ENCODE measurements at regions not wholly inside any gene's neighbourhood (a gene's known extent, or its start where the extent isn't known, plus 50 kb on each side); places are given as distances from the start of the nearest gene placed in this dataset.

- Histone ChIP-seq H2BK12ac (ENCODE audit: low read depth, low read length) (no peak overlapping the region), H3K56ac (replicated peaks; ENCODE audit: insufficient read length, low read depth, low read length) (no peak overlapping the region), H2BK15ac (ENCODE audit: low read length) (no peak overlapping the region), H3K27ac (ENCODE audit: low read depth, low read length) (no peak overlapping the region), H4K8ac (ENCODE audit: extremely low read depth, insufficient read depth, low read length) (no peak overlapping the region), H3K27me3 (replicated peaks in 1 of 4; ENCODE audit: control insufficient read depth in 3 of 4, extremely low read depth in 1 of 4, insufficient read depth in 3 of 4, low read length in 3 of 4) (no peaks in the 10 kb centered on the region), H3K9ac (replicated peaks in 1 of 4; ENCODE audit: extremely low read depth in 1 of 4, low read depth in 3 of 4, low read length in 3 of 4) (no peak overlapping the region), H3K4me3 (ENCODE audit: extremely low read depth in 1 of 4, insufficient read depth in 2 of 4, low read depth in 3 of 4, low read length in 4 of 4) (no peak overlapping the region), H3K14ac (ENCODE audit: insufficient read length) (no peak overlapping the region), H2BK120ac (replicated peaks; ENCODE audit: low read depth, low read length) (no peak overlapping the region), H3K4me1 (replicated peaks in 1 of 4; ENCODE audit: control insufficient read depth in 3 of 4, insufficient read depth in 4 of 4, low read length in 3 of 4) (no peaks in the 10 kb centered on the region), H3K4ac (replicated peaks; ENCODE audit: insufficient read length, low read depth, low read length) (no peak overlapping the region), H3K23ac (ENCODE audit: insufficient read length) (no peak overlapping the region), H4K20me1 (replicated peaks in 1 of 2; ENCODE audit: control insufficient read depth in 1 of 2, insufficient read depth in 2 of 2, low read length in 2 of 2) (no peaks in the 10 kb centered on the region), H4K5ac (ENCODE audit: insufficient read length, low read depth, low read length) (no peak overlapping the region), H3K36me3 (ENCODE audit: control insufficient read depth in 2 of 4, insufficient read depth in 4 of 4, low read length in 3 of 4) (no peaks in the 10 kb centered on the region), H3K79me2 (ENCODE audit: control insufficient read depth in 1 of 2, insufficient read depth in 2 of 2, low read length in 2 of 2) (no peaks in the 10 kb centered on the region), H4K91ac (replicated peaks; ENCODE audit: insufficient read length, low read length) (no peak overlapping the region), H3K9me3 (ENCODE audit: insufficient read depth in 2 of 2, low read depth in 1 of 2, low read length in 1 of 2) (no peaks in the 10 kb centered on the region; a peak in 1 of 4 replicates), H2AK5ac (ENCODE audit: low read depth, low read length) (no peak overlapping the region), H3K23me2 (ENCODE audit: low read depth, low read length) (no peaks in the 10 kb centered on the region; the same call in 1 of the 2 replicates), H2BK20ac (ENCODE audit: low read length) (no peak overlapping the region), H2BK5ac (ENCODE audit: low read depth, low read length) (no peak overlapping the region), H3K18ac (ENCODE audit: extremely low read depth, low read length) (no peak overlapping the region), H2AFZ (ENCODE audit: low read length) (no peak overlapping the region), H3K79me1 (ENCODE audit: low read depth, low read length) (no peaks in the 10 kb centered on the region), H3K4me2 (ENCODE audit: insufficient read depth in 1 of 2, low read depth in 2 of 2, low read length in 2 of 2) (no peak overlapping the region)
- 95% methylated on average over 1 of the region's 1 CpG; no CpG with 5 or more reads in 1 of the 2 experiments for WGBS, 2 experiments (ENCODE audit: extremely low coverage in 1 of 2, insufficient coverage in 1 of 2, insufficient read length in 1 of 2, insufficient replicate concordance in 2 of 2, low coverage in 1 of 2, low lambda C conversion rate in 2 of 2, missing lambda C conversion rate in 1 of 2)
- CTCF ChIA-PET (ENCODE audit: partially characterized antibody) = no interaction called here
- FAIRE-seq = no peak
- no peak for DNase-seq (ENCODE audit: low read depth in 1 of 2, low spot score in 2 of 2)
- POLR2A ChIA-PET (ENCODE audit: partially characterized antibody) = interaction anchor here (0.9 to 1.5 kb wide), 3 partner anchors 10 to 133 kb away, joined by 3 to 4 read pairs (median 3); no protein-coding TSS in a partner anchor
- TF ChIP-seq BCL11A (IDR thresholded peaks at IDR 0.05; ENCODE audit: low read depth in 2 of 2, low read length in 2 of 2) (no peak), TAF7 (optimal IDR thresholded peaks at IDR 0.05; ENCODE audit: borderline replicate concordance, low read depth, low read length) (no peak), RXRA (IDR thresholded peaks at IDR 0.05; ENCODE audit: insufficient read depth, low read depth, low read length) (no peak), SUZ12 (IDR thresholded peaks at IDR 0.05; ENCODE audit: low read length) (no peak), CBX8 (IDR thresholded peaks at IDR 0.05; ENCODE audit: borderline replicate concordance, low read depth, low read length) (no peak)
Observed at GRCh38 chr5:25579111-25579510, 934.3 kb upstream of the CDH10 start.

All from H1 (cell line).